ENCODE measurements at regions not wholly inside any gene's neighbourhood (a gene's known extent, or its start where the extent isn't known, plus 50 kb on each side); places are given as distances from the start of the nearest gene placed in this dataset.
"Not testable (repeated sequence)": the region's sequence is repeated elsewhere in the genome, so short reads cannot be mapped to it uniquely, and the experiment has no call there.

DNA sequence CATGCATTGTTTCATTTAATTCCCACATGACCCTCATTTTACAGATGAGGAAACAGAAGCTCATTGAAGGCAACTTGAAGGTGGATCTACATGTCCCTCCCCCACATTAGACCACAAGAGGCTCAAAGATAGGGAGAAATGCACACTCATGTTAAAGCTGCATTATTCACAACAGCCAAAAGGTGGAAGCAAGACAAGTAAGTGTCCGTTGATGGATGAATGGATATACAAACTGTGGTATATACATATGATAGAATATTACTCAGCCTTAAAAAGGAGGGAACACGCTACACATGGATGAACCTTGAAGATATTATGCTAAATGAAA, 149.7 kb upstream of the JUN start:
- DNase-seq (ENCODE audit: low read depth): peak; percentile 44

DNA sequence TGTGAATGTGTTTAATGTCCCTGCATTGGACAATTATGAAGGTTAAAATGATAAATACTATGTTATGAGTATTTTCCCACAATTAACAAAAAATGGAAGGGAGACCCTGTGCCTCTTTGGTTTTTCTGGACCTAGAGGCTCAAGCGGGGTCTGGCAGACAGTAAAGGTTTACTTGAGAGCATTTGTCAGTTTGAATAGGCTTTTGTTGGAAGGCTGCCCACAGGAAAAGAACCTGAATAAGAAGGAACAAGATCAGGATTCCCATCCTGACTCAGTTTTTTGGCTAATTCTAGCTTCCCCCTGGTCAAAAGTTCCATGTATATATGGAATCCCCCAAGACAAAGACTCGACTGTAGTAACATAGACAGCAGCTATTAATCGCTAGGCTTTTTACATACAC, 150.9 kb upstream of the JUN start:
- DNase-seq (ENCODE audit: low read depth): no peak

DNA sequence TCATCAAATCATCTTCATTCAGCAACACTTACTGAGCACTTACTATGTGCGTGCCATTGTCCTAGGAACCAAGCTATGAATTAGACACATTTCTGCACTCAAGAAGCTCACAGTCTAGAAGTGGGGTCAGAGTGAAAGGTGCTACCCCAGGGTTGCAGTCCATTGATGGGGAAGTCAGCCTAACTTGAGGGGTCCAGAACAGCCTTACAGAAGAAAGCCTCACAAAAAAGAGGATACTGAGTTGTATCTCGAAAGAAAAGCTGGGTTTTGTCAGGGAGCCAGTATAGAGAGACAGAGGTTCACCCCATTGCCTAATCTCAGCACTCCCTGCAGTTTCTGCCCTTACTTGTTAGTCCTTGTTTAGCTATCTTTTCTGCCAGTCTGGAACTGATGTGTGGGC, 153.1 kb upstream of the JUN start:
- no peak for DNase-seq (ENCODE audit: low read depth)

DNA sequence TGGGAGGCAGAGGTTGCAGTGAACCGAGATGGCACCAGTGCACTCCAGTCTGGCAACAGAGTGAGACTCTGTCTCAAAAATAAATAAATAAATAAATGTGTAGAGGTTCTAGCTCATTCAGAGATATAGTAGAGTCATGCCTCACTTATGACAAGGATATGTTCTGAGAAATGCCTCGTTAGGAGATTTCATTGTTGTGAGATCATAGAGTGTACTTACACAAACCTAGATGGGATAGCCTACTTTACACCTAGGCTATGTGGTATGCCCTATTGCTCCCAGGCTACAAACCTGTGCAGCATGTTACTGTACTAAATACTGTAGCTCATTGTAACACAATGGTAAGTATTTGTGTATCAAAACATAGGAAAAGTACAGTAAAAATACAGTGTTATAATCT, 155.3 kb upstream of the JUN start:
- DNase-seq (ENCODE audit: low read depth): no peak

DNA sequence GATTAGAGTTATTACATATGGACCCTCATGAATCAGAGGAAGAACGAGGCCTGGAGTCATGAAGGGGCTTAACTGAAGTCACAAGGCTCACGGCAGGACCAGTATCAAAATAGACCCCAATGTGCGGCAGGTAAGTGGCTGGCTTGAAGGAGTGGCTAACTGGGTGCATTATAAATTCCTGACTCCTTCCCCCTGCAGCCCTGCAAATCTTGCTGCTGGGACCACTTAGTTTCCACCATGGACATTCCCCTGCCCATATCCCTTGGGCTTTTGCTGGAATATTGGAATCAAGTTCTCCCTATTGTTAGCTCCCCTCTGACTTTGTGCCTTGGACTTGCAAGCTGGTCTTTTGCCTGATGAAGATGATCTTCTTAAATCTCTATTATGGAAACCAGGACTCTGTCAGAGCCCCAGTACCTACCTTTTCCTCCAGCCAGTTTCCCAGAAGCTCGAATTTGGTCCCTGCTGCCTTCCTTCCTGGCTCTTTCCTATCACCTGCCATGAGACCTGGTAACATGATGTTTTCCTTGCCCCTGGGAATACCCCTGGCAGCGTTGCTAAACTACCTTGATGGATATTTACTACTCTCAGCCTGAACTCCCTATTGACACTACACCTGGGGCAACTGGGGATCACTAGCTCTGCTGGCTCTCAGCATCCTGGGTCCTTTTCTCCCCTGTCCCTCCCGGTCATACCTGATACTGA, 156.0 kb upstream of the JUN start:
- no peak for DNase-seq (ENCODE audit: low read depth)

DNA sequence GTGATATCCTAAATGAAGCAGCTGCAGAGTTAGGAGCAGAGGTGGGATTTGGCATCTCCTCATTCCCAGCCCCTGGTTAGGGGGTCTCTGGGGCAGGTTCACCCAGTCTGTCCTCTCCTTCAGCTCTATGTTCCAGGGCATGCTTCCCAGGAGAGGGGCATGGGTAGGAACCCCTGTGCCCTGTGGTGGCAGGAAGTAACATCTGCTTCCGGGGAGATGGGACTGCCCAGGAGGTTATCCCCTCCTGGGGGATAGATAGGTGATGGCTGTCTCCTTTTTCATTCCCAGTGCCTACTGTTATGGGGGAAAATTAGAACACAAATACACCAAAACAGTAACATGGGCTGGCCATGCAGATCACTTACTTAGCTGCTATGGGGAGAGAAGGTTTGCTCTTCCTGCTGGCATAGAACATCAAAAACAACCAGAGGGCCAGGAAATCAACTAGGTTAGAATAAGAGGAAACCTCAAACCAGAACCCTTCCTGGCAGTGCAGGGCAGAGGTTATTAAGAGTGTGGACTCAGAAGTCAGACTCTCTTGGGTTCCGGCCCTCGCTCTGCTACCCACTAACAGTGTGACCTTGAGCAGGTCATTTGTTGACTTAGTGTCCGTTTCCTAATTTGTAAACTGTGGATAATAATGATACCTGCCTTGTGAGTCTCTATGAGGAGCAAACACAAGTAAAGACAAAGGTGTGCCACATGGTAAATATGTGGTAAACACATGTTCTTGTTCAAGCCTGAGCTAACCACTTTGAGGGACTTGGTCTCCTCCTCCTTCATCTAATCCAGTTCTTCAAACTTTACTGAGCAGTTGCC, 157.8 kb upstream of the JUN start:
- no peak for DNase-seq (ENCODE audit: low read depth)

DNA sequence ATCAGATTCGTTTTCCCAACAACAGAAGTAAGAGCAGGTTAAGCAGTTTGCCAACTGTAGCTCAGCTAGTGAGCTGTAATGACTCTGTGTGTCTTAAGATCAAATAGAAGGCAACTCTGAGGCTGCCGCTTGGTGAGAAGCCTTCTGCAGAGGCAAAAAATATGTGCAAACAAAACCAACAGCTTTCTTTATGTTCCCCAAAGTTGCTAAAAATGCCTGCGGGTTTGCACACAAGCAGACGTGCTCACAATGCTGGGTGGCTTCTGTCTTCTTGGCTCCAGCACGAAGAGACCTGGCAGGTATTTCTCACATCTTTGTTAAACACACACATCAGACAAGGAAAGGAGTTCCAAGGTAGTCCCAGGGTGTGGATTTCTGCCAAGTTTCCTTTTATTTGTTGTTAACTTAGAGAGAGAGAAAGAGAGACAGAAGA, 158.9 kb upstream of the JUN start:
- no peak for DNase-seq (ENCODE audit: low read depth)

DNA sequence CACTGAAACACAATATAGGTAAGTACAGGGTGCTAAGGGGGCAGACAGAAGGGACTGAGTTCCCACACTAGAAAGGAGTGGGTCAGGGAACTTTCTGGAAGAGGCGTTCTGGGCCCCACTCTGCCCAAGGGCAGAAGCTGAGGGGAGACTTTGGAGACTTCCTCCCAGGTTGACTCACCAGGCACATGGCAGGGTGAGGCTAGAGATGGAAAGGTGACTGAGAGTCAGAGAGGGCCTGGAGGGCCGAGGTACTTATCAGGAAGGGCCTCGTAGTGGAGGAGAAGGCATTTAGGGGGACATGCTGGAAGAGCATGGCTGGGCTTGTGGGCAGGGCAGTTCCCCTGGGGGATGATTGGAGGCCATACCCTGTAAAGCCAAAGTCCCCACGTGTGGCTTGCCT, 159.9 kb upstream of the JUN start:
- DNase-seq (ENCODE audit: low read depth): no peak

DNA sequence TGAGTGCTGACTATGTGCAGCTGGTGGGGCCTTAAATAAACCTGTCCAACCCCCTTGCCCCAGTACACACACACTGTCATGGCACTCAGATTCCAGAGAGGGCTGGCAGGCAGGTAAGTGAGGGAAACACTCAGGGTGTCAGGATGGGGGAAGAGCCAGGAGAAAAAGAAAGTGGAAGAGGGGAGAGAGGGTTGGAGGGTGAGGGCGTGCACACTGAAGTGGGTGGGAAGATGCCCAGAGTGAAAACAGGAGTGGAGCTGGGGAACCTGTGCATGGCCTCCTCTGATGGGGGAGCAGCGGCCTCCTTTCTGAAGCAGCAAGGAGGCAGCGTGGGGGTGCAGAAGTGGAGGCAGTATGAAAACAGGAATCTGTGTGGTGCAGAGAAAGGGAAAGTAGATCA, 160.6 kb upstream of the JUN start:
- DNase-seq (ENCODE audit: low read depth): no peak

DNA sequence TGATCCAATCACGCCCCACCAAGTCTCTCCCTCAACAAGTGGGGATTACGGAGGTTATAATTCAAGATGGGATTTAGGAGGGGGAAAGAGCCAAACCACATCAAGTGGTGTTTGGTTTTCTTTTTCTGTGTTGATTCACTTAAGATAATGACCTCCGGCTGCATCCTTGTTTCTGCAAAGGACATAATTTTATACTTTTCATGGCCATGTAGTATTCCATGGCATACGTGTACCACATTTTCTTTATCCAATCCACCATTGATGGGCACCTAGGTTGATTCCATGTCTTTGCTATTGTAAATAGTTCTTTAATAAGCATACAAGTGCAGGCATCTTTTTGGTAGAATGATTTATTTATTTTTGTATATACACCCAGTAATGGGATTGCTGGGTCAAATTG, 162.5 kb upstream of the JUN start:
- no peak for DNase-seq (ENCODE audit: low read depth)

DNA sequence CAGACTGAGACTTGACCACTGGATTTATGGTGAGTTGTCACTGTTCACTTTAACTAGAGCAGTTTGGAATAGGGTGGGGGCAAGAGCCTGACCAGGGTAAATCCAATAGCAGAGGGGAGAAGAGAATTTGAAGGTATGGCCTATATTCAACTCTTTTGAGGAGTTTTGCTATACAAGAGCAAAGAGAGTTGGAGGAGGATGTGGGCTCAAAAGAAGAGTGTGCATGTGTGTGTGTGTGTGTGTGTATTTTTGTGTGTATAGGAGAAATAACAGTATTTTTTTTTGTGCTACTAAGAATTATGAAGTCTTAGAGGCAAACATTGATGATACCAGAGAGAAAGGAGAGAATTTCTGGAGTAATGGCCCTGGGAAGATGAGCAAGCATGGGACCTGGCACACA, 164.8 kb upstream of the JUN start:
- DNase-seq (ENCODE audit: low read depth): no peak

DNA sequence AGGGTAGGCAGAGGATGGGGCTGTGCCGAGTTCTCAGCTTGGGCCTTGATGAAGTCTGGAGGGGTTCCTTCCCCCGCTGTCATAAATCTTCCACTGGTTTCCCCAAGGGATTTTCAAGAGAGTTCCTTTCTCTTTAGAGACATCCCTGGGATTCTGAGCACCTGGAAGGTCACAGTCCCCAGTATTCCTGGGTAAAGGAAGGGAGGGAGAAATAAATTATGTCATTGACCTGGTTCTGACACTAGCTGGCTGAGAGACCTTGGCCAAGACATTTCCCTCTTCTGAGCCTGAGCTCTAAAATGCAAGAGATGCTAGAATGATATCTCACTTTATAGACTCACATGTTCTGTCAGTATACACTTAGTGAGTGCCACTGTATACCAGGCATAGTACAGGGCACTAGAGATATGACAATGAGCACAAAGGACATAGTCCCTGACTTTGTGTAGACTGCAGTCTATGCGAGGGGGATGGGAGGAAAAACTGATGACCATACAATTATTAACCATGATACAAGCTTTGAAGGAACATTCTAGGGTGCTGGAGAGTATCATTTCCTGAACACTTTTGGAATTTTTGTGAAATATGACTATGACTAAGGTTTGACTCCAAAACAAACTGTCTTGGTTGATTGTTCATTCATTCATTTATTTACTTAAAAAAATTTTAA, 165.8 kb upstream of the JUN start:
- no peak for DNase-seq (ENCODE audit: low read depth)

DNA sequence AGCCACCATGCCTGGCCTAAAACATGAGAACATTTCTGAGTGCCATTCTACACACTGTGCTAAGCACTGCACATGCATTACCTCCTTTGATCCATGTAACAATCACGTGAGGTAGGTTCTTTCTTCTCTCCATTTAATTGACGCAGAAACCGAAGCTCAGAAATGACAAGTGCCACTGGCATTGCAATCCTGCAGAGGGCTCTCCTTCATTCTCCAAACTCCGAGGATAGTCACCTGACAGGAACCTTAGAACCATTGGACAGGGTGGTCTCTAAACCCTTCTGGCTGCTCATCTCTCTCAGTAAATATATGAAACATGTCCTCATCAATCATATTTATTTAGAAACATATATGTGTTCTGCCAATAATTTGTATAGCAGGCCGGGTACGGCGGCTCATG, 167.1 kb upstream of the JUN start:
- DNase-seq (ENCODE audit: low read depth): no peak

DNA sequence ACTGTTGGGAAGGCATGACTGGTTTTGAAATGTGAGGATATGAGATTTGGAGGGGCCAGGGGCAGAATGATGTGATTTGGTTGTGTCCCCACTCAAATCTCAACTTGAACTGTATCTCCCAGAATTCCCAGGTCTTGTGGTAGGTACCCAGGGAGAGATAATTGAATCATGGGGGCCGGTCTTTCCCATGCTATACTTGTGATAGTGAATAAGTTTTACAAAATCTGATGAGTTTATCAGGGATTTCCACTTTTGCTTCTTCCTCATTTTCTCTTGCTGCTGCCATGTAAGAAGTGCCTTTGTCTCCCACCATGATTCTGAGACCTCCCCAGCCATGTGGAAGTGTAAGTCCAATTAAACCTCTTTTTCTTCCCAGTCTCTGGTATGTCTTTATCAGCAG, 170.1 kb upstream of the JUN start:
- not testable (repeated sequence) for DNase-seq (ENCODE audit: low read depth)

DNA sequence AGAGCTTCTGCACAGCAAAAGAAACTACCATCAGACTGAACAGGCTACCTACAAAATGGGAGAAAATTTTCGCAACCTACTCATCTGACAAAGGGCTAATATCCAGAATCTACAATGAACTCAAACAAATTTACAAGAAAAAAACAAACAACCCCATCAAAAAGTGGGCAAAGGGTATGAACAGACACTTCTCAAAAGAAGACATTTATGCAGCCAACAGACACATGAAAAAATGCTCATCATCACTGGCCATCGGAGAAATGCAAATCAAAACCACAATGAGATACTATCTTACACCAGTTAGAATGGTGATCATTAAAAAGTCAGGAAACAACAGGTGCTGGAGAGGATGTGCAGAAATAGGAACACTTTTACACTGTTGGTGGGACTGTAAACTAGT, 179.4 kb upstream of the JUN start:
- DNase-seq (ENCODE audit: low read depth): not testable (repeated sequence)

DNA sequence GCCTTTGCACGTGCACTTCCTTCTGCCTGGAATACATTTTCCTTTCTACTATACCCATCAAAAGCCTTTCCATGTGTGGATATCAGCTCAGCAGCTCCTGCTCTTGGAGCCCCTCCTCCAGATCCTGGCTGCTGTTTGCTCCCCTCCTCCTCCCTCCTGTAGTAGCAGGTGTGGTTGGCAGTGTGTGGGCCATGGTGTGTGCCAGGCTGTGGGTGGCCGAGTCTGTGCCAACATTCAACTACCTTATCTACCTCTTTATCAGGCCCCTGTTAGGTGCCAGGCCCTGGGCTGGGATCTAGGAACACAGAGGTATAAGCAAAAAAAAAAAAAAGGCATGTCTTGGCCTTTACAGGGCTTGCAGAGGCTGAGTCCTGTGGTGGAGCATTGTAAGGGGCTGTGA, 180.6 kb upstream of the JUN start:
- DNase-seq (ENCODE audit: low read depth): no peak

DNA sequence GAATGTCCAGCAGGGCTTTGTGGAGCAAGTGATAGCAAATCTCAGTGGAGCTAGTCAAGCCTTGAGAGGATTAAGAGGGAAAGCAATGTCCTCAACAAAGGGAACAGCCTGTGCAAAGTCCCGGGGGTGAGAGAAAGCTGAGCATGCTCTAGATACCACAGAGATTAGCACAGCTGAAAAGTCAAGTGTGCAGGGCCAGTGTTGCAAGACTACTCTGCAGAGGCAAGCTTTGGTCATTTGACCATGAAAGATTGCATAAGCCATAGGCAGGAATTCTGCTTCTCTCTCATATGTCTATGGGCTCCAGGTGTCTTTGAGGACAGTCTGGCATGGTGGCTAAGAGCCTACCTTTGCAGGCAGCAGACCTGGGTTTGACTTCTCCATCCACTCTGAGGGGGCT, 181.0 kb upstream of the JUN start:
- peak; percentile 91 for DNase-seq (ENCODE audit: low read depth)

DNA sequence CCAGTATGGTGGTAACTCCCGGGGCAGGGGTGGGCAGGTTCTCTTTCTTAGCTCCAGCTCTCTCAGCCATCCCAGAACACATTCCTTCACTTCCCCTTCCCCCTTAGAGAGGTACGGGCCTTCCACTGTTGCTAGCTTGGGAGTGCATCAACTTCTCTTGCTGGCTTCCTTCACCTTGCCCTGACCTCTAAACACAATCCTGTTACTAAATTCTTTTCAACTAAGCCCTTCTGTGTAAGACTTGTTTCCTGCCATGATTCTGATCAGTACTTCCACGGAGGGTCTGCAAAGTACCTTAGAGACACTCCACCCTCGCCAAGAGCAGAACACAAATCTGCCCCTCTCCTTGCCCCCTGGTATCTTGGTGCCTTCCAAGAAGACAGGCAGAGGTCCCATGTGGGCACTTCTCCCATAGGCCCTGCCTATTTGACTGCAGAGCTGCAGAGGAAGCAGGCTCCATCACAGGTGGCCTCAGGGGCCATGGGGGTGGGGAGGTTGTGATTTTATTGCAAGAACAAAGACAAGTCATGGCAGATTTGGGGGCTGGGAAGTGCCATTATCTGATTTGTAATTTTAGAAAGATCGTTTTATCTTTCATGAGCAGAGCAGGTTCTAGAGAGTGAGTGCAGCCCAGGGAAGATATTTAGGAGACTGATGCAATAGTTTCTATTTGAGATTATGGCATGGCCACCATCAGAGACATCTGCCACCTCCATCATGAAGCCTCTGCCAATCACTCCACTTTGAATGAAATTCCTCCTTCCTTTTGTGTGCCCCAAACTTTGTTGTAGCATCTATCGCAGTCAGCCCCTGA, 182.5 kb upstream of the JUN start:
- no peak for DNase-seq (ENCODE audit: low read depth)

DNA sequence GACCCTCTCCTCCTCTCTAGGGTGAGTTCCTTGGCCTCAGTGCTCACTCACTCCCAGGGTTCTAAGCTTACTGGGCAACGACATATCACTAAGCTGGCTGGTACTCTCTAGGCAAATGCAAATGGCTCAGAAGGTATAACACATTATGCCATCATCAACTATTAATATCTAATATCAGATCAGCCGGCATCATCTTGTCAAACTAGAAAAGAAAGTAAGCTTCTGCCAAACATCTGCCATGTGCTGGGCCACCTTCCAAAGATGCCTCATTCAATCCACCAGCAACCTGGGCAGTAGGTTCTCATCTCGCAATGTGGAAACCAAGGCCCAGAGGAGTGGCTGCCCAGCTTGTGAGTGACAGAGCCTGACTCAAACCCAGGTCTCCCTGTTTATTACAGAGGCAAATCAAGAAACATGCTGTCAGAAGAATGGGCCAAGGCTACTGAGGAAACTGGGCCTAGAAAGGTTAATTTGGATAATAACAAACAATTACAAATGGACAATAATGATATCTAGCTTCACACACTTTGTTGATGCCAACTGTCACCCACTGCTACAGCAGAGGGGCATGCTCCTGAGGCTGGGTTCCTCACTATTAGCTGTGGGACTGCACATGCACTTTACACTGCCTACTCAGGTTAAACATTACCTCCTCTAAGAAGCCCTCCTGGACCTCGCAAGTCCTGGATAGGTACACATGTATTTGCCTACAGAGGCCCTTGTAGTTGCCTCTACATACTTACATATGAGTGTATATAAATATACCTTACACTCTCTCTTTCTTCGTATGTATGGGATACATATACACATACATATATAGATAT, 183.3 kb upstream of the JUN start:
- DNase-seq (ENCODE audit: low read depth): no peak

DNA sequence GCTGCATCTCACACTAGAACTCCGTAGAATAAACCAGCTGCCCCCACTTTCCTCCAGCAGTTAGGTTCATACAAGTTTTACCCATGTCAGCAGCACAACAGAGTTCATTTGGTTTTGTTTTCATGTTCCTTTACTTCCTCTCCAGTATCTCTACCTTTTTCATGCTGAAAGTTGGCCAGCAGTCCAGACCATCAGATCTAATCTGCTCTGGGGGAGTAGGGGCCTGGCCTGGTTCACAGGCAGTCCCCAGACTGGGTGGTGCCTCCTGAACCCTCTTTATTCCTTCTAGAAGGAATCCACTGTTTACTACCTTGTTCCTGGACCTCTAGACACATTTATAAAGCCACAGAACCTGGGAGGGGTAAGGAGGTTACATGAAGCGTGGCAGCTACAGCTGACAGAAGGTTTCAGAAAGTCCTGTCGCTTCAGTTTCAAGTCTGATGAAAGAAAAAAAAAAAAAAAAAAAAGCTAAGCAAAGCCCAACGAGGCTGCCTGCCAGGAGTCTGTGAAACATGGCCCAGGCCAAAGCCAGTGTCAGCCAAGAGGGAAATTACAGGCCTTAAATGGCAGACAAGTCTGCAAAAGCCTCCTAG, 184.6 kb upstream of the JUN start:
- peak; percentile 67 for DNase-seq (ENCODE audit: low read depth)

DNA sequence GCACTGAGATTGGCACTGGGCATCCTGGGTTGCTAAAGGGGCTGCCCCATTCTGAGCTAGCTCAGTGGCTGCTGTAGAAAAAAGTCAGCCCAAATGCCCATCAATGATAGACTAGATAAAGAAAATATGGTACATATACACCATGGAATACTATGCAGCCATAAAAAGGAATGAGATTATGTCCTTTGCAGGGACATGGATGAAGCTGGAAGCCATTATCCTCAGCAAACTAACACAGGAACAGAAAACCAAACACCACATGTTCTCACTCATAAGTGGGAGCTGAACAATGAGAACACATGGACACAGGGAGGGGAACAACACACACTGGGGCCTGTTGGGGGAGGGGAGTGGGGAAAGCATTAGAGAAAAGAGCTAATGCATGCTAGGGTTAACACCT, 185.3 kb upstream of the JUN start:
- DNase-seq (ENCODE audit: low read depth): not testable (repeated sequence)

All from amniotic epithelial cell (primary cell).